ENCODE measurements at regions not wholly inside any gene's neighbourhood (a gene's known extent, or its start where the extent isn't known, plus 50 kb on each side); places are given as distances from the start of the nearest gene placed in this dataset.
"Not testable (repeated sequence)": the region's sequence is repeated elsewhere in the genome, so short reads cannot be mapped to it uniquely, and the experiment has no call there.

- DNase-seq (ENCODE audit: low read depth) = no peak
Observed at GRCh38 chrX:87941841-87942240, 424.2 kb downstream of the KLHL4 start.

- DNase-seq (ENCODE audit: low read depth) = no peak
Observed at GRCh38 chrX:87961471-87961870, 443.9 kb downstream of the KLHL4 start.

GRCh38 chrX:87968118-87968517 is 450.5 kb downstream of the KLHL4 start:
- no peak for DNase-seq (ENCODE audit: low read depth)

GRCh38 chrX:87972121-87972520 is 454.5 kb downstream of the KLHL4 start:
- DNase-seq (ENCODE audit: low read depth) = not testable (repeated sequence)

GRCh38 chrX:87975365-87975764 is 457.8 kb downstream of the KLHL4 start:
- DNase-seq (ENCODE audit: low read depth) = no peak

GRCh38 chrX:88007873-88008272 is 490.3 kb downstream of the KLHL4 start:
- DNase-seq (ENCODE audit: low read depth) = not testable (repeated sequence)

- DNase-seq (ENCODE audit: low read depth) = no peak
Observed at GRCh38 chrX:88024022-88024421, 506.4 kb downstream of the KLHL4 start.

GRCh38 chrX:88072339-88073030 is 554.9 kb downstream of the KLHL4 start:
- DNase-seq (ENCODE audit: low read depth) = no peak

- no peak for DNase-seq (ENCODE audit: low read depth)
Observed at GRCh38 chrX:88101968-88102367, 584.4 kb downstream of the KLHL4 start.

GRCh38 chrX:88135735-88136134 is 611.3 kb upstream of the CPXCR1 start:
- no peak for DNase-seq (ENCODE audit: low read depth)

GRCh38 chrX:88136328-88136727 is 610.7 kb upstream of the CPXCR1 start:
- DNase-seq (ENCODE audit: low read depth) = no peak

- no peak for DNase-seq (ENCODE audit: low read depth)
Observed at GRCh38 chrX:88146577-88146976, 600.4 kb upstream of the CPXCR1 start.

GRCh38 chrX:88170553-88170952 is 576.5 kb upstream of the CPXCR1 start:
- no peak for DNase-seq (ENCODE audit: low read depth)

- DNase-seq (ENCODE audit: low read depth) = not testable (repeated sequence)
Observed at GRCh38 chrX:88173932-88174440, 573.0 kb upstream of the CPXCR1 start.

- no peak for DNase-seq (ENCODE audit: low read depth)
Observed at GRCh38 chrX:88202149-88202548, 544.9 kb upstream of the CPXCR1 start.

- DNase-seq (ENCODE audit: low read depth) = no peak
Observed at GRCh38 chrX:88244066-88244465, 503.0 kb upstream of the CPXCR1 start.

GRCh38 chrX:88284844-88285243 is 462.2 kb upstream of the CPXCR1 start:
- DNase-seq (ENCODE audit: low read depth) = no peak

- DNase-seq (ENCODE audit: low read depth) = not testable (repeated sequence)
Observed at GRCh38 chrX:88313972-88314371, 433.1 kb upstream of the CPXCR1 start.

GRCh38 chrX:88325634-88326033 is 421.4 kb upstream of the CPXCR1 start:
- no peak for DNase-seq (ENCODE audit: low read depth)

GRCh38 chrX:88355252-88355651 is 391.8 kb upstream of the CPXCR1 start:
- DNase-seq (ENCODE audit: low read depth) = no peak

GRCh38 chrX:88366314-88366713 is 380.7 kb upstream of the CPXCR1 start:
- DNase-seq (ENCODE audit: low read depth) = no peak

GRCh38 chrX:88378406-88378805 is 368.6 kb upstream of the CPXCR1 start:
- DNase-seq (ENCODE audit: low read depth) = no peak

GRCh38 chrX:88397551-88397950 is 349.5 kb upstream of the CPXCR1 start:
- DNase-seq (ENCODE audit: low read depth) = no peak

GRCh38 chrX:88416002-88416401 is 331.0 kb upstream of the CPXCR1 start:
- DNase-seq (ENCODE audit: low read depth) = no peak

Data from activated gamma-delta T cell treated with anti-CD3 and anti-CD28 coated beads, Interleukin-2, amount 50 U/mL, for 16 hours (primary cell).